Ishikawa (cell line): ENCODE measurements at regions not wholly inside any gene's neighbourhood (a gene's known extent, or its start where the extent isn't known, plus 50 kb on each side); places are given as distances from the start of the nearest gene placed in this dataset.

ENCODE experiments used
- CEBPB ChIP-seq: IDR thresholded peaks from 2 replicates; pipeline ENCODE4 v1.6.1; 2012
- CREB1 ChIP-seq: IDR thresholded peaks from 2 replicates; pipeline ENCODE4 v1.6.1; 2012; ENCODE audit warnings: low read depth
- EGR1 ChIP-seq: IDR thresholded peaks from 2 replicates; pipeline ENCODE4 v1.6.1; 2012
- EP300 ChIP-seq: IDR thresholded peaks from 2 replicates; pipeline ENCODE4 v1.6.1; 2012; ENCODE audit warnings: borderline replicate concordance
- NFIC ChIP-seq: IDR thresholded peaks from 2 replicates; pipeline ENCODE4 v1.6.1; 2012
- RAD21 ChIP-seq: IDR thresholded peaks from 2 replicates; pipeline ENCODE4 v1.6.1; 2012; ENCODE audit warnings: low read depth
- REST ChIP-seq: IDR thresholded peaks from 2 replicates; pipeline ENCODE4 v1.6.1; 2012; ENCODE audit warnings: low read depth, mild to moderate bottlenecking
- TEAD4 ChIP-seq: IDR thresholded peaks from 2 replicates; pipeline ENCODE4 v1.6.1; 2012
- TF ChIP-seq, protein P1 (sequence below): IDR thresholded peaks from 2 replicates; pipeline ENCODE4 v1.6.1; 2012
- TF ChIP-seq, protein P2 (sequence below): IDR thresholded peaks from 2 replicates; pipeline ENCODE4 v1.6.1; 2012

- no peak for TF ChIP-seq CREB1
- no peak for TF ChIP-seq EP300
- no peak for TF ChIP-seq TEAD4
- TF ChIP-seq, protein P1, sequence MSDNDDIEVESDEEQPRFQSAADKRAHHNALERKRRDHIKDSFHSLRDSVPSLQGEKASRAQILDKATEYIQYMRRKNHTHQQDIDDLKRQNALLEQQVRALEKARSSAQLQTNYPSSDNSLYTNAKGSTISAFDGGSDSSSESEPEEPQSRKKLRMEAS: no peak
- no peak for TF ChIP-seq NFIC
- TF ChIP-seq, protein P2, sequence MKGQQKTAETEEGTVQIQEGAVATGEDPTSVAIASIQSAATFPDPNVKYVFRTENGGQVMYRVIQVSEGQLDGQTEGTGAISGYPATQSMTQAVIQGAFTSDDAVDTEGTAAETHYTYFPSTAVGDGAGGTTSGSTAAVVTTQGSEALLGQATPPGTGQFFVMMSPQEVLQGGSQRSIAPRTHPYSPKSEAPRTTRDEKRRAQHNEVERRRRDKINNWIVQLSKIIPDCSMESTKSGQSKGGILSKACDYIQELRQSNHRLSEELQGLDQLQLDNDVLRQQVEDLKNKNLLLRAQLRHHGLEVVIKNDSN: no peak
- TF ChIP-seq RAD21: no peak
- TF ChIP-seq REST: no peak
- no peak for TF ChIP-seq EGR1
- TF ChIP-seq CEBPB: no peak
Measured at GRCh38 chr4:160537681-160538080, 1434.8 kb downstream of the RAPGEF2 start.
